A549 (cell line): ENCODE measurements at regions not wholly inside any gene's neighbourhood (a gene's known extent, or its start where the extent isn't known, plus 50 kb on each side); places are given as distances from the start of the nearest gene placed in this dataset.

Source experiments
- CTCF ChIP-seq: fragments of >200 bp; sonication (Bioruptor Twin); formaldehyde crosslinking; IDR thresholded peaks from 3 replicates; pipeline ENCODE4 v1.5.1; 2016
- E2F6 ChIP-seq: IDR thresholded peaks from 2 replicates; pipeline ENCODE4 v1.6.1; 2012; ENCODE audit warnings: low read depth, borderline replicate concordance
- ELK1 ChIP-seq: fragments of 150-350 bp; IDR thresholded peaks from 2 replicates; pipeline ENCODE4 v1.6.1; 2014; ENCODE audit warnings: low read depth, mild to moderate bottlenecking, low read length
- EP300 ChIP-seq, 2 experiments: fragments of >200 bp; sonication (Bioruptor Twin); formaldehyde crosslinking; IDR thresholded peaks; 2 replicates in 1 of 2; 3 replicates in 1 of 2; pipeline ENCODE4 v1.6.1; 2016 to 2017
- HDAC2 ChIP-seq: fragments of 200-600 bp; sonication (generic); IDR thresholded peaks from 2 replicates; pipeline ENCODE4 v1.6.1; 2016
- KDM5A ChIP-seq: fragments of 200-600 bp; sonication (generic); IDR thresholded peaks from 2 replicates; pipeline ENCODE4 v1.6.1; 2016; ENCODE audit warnings: antibody characterized with exemption, mild to moderate bottlenecking
- MAX ChIP-seq: IDR thresholded peaks from 2 replicates; pipeline ENCODE4 v1.6.1; 2012
- MYC ChIP-seq: IDR thresholded peaks from 2 replicates; pipeline ENCODE4 v1.6.1; 2012; ENCODE audit warnings: mild to moderate bottlenecking, inconsistent platforms, low read length, improper control_type of control experiment, borderline replicate concordance
- POLR2A ChIP-seq: IDR thresholded peaks from 2 replicates; pipeline ENCODE4 v1.6.1; 2012; ENCODE audit warnings: mild to moderate bottlenecking, low read length
- SMC3 ChIP-seq: fragments of >200 bp; sonication (Bioruptor Twin); formaldehyde crosslinking; IDR thresholded peaks from 3 replicates; pipeline ENCODE4 v1.6.1; 2018; ENCODE audit warnings: inconsistent platforms

GRCh38 chr16:65794973-65795372, 571.5 kb upstream of the CDH5 start:
- TF ChIP-seq CTCF (no peak), POLR2A (no peak), HDAC2 (no peak), ELK1 (no peak), KDM5A (no peak), MAX (no peak), MYC (no peak), EP300 (IDR thresholded peaks at IDR 0.05) (no peak), E2F6 (no peak), SMC3 (no peak)
